ENCODE measurements at regions not wholly inside any gene's neighbourhood (a gene's known extent, or its start where the extent isn't known, plus 50 kb on each side); places are given as distances from the start of the nearest gene placed in this dataset.

GRCh38 chr5:8611067-8611466 lies 742.1 kb downstream of the MTRR start:
- ChIA-PET CTCF (no interaction called here), POLR2A (no interaction called here)
- Histone ChIP-seq H3K9me3 (ENCODE audit: control insufficient read depth, insufficient read depth, low read length) (no peaks in the 10 kb centered on the region), H3K27ac (ENCODE audit: low read depth, low read length) (no peak overlapping the region), H3K27me3 (ENCODE audit: control insufficient read depth, insufficient read depth, low read length) (no peaks in the 10 kb centered on the region), H3K4me3 (ENCODE audit: low read depth, low read length) (no peak overlapping the region)
- TF ChIP-seq CTCF (IDR thresholded peaks at IDR 0.05; ENCODE audit: low read depth, low read length), result no peak
- no peak for DNase-seq (ENCODE audit: low read depth, low spot score)

GRCh38 chr5:8613078-8613685 lies 744.2 kb downstream of the MTRR start:
- ChIA-PET CTCF (no interaction called here), POLR2A (no interaction called here)
- Histone ChIP-seq H3K9me3 (ENCODE audit: control insufficient read depth, insufficient read depth, low read length) (no peaks in the 10 kb centered on the region), H3K27ac (ENCODE audit: low read depth, low read length) (no peak overlapping the region), H3K27me3 (ENCODE audit: control insufficient read depth, insufficient read depth, low read length) (no peaks in the 10 kb centered on the region), H3K4me3 (ENCODE audit: low read depth, low read length) (no peak overlapping the region)
- TF ChIP-seq CTCF (IDR thresholded peaks at IDR 0.05; ENCODE audit: low read depth, low read length), result no peak
- DNase-seq (ENCODE audit: low read depth, low spot score), result no peak

GRCh38 chr5:8615142-8615858 lies 746.4 kb downstream of the MTRR start:
- no peak for TF ChIP-seq CTCF (IDR thresholded peaks at IDR 0.05; ENCODE audit: low read depth, low read length)
- ChIA-PET POLR2A (no interaction called here), CTCF (no interaction called here)

GRCh38 chr5:8628521-8628920 lies 759.6 kb downstream of the MTRR start:
- CTCF ChIA-PET, result no interaction called here
- POLR2A ChIA-PET, result no interaction called here
- TF ChIP-seq CTCF (IDR thresholded peaks at IDR 0.05; ENCODE audit: low read depth, low read length), result no peak
- no peak for DNase-seq (ENCODE audit: low read depth, low spot score)
- Histone ChIP-seq H3K27me3 (ENCODE audit: control insufficient read depth, insufficient read depth, low read length) (no peaks in the 10 kb centered on the region), H3K27ac (ENCODE audit: low read depth, low read length) (no peak overlapping the region), H3K9me3 (ENCODE audit: control insufficient read depth, insufficient read depth, low read length) (no peaks in the 10 kb centered on the region), H3K4me3 (ENCODE audit: low read depth, low read length) (no peak overlapping the region)

More at GRCh38 chr5:8615142-8615858, 746.4 kb downstream of the MTRR start:
- H3K27me3 ChIP-seq (ENCODE audit: control insufficient read depth, insufficient read depth, low read length), result no peaks in the 10 kb centered on the region
- no peak overlapping the region for H3K4me3 ChIP-seq (ENCODE audit: low read depth, low read length)
- DNase-seq (ENCODE audit: low read depth, low spot score), result no peak
- no peaks in the 10 kb centered on the region for H3K9me3 ChIP-seq (ENCODE audit: control insufficient read depth, insufficient read depth, low read length)
- no peak overlapping the region for H3K27ac ChIP-seq (ENCODE audit: low read depth, low read length)

- CTCF ChIA-PET, result no interaction called here
- TF ChIP-seq CTCF (IDR thresholded peaks at IDR 0.05; ENCODE audit: low read depth, low read length), result no peak
- Histone ChIP-seq H3K27me3 (ENCODE audit: control insufficient read depth, insufficient read depth, low read length) (no peaks in the 10 kb centered on the region), H3K27ac (ENCODE audit: low read depth, low read length) (no peak overlapping the region), H3K9me3 (ENCODE audit: control insufficient read depth, insufficient read depth, low read length) (no peaks in the 10 kb centered on the region), H3K4me3 (ENCODE audit: low read depth, low read length) (no peak overlapping the region)
- POLR2A ChIA-PET, result no interaction called here
- DNase-seq (ENCODE audit: low read depth, low spot score), result no peak
Observed at GRCh38 chr5:8633259-8633658, 764.3 kb downstream of the MTRR start.

Measured in AG04450 (cell line).